8988T (cell line): ENCODE measurements at regions not wholly inside any gene's neighbourhood (a gene's known extent, or its start where the extent isn't known, plus 50 kb on each side); places are given as distances from the start of the nearest gene placed in this dataset.
"Not testable (repeated sequence)": the region's sequence is repeated elsewhere in the genome, so short reads cannot be mapped to it uniquely, and the experiment has no call there.

ENCODE experiments used
- DNase-seq: peaks from one replicate; pipeline ENCODE4 v3.0.0; 2011

GRCh38 chr12:59079002-59079401 lies 158.7 kb upstream of the LRIG3 start:
- no peak for DNase-seq

- no peak for DNase-seq
These were observed 157.5 kb upstream of the LRIG3 start for GRCh38 chr12:59077575-59078426.

- DNase-seq: no peak
These were observed 156.8 kb upstream of the LRIG3 start for GRCh38 chr12:59077153-59077552.

- no peak for DNase-seq
These were observed 156.3 kb upstream of the LRIG3 start for GRCh38 chr12:59076622-59077021.

- no peak for DNase-seq
These were observed 155.7 kb upstream of the LRIG3 start for GRCh38 chr12:59075968-59076490.

GRCh38 chr12:59075141-59075540 lies 154.8 kb upstream of the LRIG3 start:
- DNase-seq: no peak

GRCh38 chr12:59070322-59070933 lies 150.1 kb upstream of the LRIG3 start:
- DNase-seq: no peak

GRCh38 chr12:59069516-59069915 lies 149.2 kb upstream of the LRIG3 start:
- DNase-seq: no peak

GRCh38 chr12:59068436-59068835 lies 148.1 kb upstream of the LRIG3 start:
- DNase-seq: no peak

- no peak for DNase-seq
These were observed 146.8 kb upstream of the LRIG3 start for GRCh38 chr12:59067083-59067482.

- DNase-seq: no peak
These were observed 146.1 kb upstream of the LRIG3 start for GRCh38 chr12:59066445-59066844.

GRCh38 chr12:59059088-59059935 lies 139.0 kb upstream of the LRIG3 start:
- DNase-seq: no peak

GRCh38 chr12:59056966-59057365 lies 136.7 kb upstream of the LRIG3 start:
- no peak for DNase-seq

- no peak for DNase-seq
These were observed 135.0 kb upstream of the LRIG3 start for GRCh38 chr12:59055204-59055860.

GRCh38 chr12:59053266-59053899 lies 133.1 kb upstream of the LRIG3 start:
- DNase-seq: not testable (repeated sequence)

GRCh38 chr12:59046763-59047534 lies 126.6 kb upstream of the LRIG3 start:
- DNase-seq: no peak

- DNase-seq: no peak
These were observed 124.5 kb upstream of the LRIG3 start for GRCh38 chr12:59044791-59045190.

- no peak for DNase-seq
These were observed 121.2 kb upstream of the LRIG3 start for GRCh38 chr12:59041241-59042121.

- DNase-seq: no peak
These were observed 120.4 kb upstream of the LRIG3 start for GRCh38 chr12:59040656-59041055.

- DNase-seq: no peak
These were observed 119.7 kb upstream of the LRIG3 start for GRCh38 chr12:59040043-59040442.
